ENCODE measurements at regions not wholly inside any gene's neighbourhood (a gene's known extent, or its start where the extent isn't known, plus 50 kb on each side); places are given as distances from the start of the nearest gene placed in this dataset.

DNA sequence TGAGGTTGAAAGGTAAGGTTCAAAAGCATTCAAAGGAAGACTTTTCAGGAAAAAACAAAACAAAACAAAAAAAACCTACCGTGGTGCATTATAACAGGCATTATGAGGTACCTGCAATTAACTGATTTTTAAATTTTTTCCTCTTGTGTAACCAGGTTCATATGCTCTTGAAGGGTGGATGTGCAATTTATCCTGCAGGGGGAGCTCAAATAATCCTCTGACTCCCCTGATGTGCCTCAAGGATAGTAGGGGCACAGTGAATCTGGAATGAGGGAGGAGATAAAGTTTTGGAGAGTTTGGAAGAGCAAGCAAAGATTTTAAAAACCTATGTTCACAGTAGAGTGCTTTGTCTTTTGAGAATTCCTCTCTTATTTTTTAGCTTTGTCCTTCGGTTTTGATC is 1349.4 kb downstream of the CDH8 start:
- intact Hi-C loops (cut with DNase I, micrococcal nuclease), result no loop called here
- TF ChIP-seq, protein P1, sequence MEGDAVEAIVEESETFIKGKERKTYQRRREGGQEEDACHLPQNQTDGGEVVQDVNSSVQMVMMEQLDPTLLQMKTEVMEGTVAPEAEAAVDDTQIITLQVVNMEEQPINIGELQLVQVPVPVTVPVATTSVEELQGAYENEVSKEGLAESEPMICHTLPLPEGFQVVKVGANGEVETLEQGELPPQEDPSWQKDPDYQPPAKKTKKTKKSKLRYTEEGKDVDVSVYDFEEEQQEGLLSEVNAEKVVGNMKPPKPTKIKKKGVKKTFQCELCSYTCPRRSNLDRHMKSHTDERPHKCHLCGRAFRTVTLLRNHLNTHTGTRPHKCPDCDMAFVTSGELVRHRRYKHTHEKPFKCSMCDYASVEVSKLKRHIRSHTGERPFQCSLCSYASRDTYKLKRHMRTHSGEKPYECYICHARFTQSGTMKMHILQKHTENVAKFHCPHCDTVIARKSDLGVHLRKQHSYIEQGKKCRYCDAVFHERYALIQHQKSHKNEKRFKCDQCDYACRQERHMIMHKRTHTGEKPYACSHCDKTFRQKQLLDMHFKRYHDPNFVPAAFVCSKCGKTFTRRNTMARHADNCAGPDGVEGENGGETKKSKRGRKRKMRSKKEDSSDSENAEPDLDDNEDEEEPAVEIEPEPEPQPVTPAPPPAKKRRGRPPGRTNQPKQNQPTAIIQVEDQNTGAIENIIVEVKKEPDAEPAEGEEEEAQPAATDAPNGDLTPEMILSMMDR (IDR thresholded peaks at IDR 0.05), result no peak
- ATAC-seq, result no peak

GRCh38 chr16:60684002-60684401 is 1352.2 kb downstream of the CDH8 start:
- Histone ChIP-seq H3K4me1 (ENCODE audit: low read depth) (no peaks in the 10 kb centered on the region), H3K36me3 (ENCODE audit: low read depth) (no peaks in the 10 kb centered on the region), H3K9me3 (peaks cover 64% of the 10 kb centered on the region), H3K4me3 (no peak overlapping the region)
- no peak for ATAC-seq
- no peak for DNase-seq
- intact Hi-C loops (cut with DNase I, micrococcal nuclease), result no loop called here
- TF ChIP-seq, protein P1 (IDR thresholded peaks at IDR 0.05), result no peak

More for the DNA sequence above, 1349.4 kb downstream of the CDH8 start:
- no peaks in the 10 kb centered on the region for H3K36me3 ChIP-seq (ENCODE audit: low read depth)
- no peak overlapping the region for H3K4me3 ChIP-seq
- no peak for DNase-seq
- peaks cover 63% of the 10 kb centered on the region for H3K9me3 ChIP-seq
- no peaks in the 10 kb centered on the region for H3K4me1 ChIP-seq (ENCODE audit: low read depth)

DNA sequence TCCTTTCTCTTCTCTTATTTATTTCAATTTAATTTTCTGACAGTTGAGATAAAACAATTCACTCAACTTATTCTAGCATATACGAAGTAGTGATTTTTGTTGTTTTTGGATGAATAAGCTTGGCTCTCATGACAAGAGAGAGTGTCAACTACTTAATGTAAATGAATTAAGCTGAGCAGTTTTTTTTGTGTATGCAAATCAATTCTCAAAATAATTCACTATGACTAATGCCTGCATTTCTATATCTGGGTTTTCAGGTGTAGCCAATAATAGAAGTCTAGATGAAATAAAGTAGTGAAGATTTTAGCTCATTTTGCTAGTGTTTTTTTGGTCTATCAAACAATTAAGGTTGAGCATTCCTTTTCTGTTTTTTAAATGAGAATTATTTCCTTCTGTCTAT is 1354.0 kb downstream of the CDH8 start:
- Histone ChIP-seq H3K4me3 (no peak overlapping the region), H3K36me3 (ENCODE audit: low read depth) (no peaks in the 10 kb centered on the region), H3K9me3 (peaks cover 57% of the 10 kb centered on the region), H3K4me1 (ENCODE audit: low read depth) (no peaks in the 10 kb centered on the region)
- no peak for DNase-seq
- ATAC-seq, result no peak
- intact Hi-C loops (cut with DNase I, micrococcal nuclease), result no loop called here
- TF ChIP-seq, protein P1 (IDR thresholded peaks at IDR 0.05), result no peak

DNA sequence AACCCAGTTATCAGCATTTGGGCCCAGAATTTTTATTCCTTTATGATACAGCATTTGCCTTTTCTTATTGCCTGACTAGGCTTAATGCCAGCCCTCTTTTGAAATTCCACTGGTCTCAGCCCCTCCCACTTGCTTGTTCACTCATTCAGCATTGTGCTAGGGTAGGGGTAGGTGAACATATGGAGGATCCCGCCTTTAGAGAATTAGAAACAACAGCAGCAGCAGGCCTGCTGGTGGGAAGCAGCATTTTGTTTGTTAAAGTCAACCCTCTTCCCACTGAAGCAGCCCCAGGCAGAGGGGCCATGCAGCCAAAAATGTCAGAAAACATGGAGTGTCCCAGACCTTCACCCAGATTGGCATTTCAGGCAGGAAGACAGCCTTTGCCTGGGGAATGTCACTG is 1355.2 kb downstream of the CDH8 start:
- Histone ChIP-seq H3K36me3 (ENCODE audit: low read depth) (no peaks in the 10 kb centered on the region), H3K4me3 (no peak overlapping the region), H3K9me3 (peaks cover 50% of the 10 kb centered on the region), H3K4me1 (ENCODE audit: low read depth) (no peaks in the 10 kb centered on the region)
- TF ChIP-seq, protein P1 (IDR thresholded peaks at IDR 0.05), result no peak
- DNase-seq (no peak), ATAC-seq (no peak)
- intact Hi-C loops (cut with DNase I, micrococcal nuclease), result no loop called here

DNA sequence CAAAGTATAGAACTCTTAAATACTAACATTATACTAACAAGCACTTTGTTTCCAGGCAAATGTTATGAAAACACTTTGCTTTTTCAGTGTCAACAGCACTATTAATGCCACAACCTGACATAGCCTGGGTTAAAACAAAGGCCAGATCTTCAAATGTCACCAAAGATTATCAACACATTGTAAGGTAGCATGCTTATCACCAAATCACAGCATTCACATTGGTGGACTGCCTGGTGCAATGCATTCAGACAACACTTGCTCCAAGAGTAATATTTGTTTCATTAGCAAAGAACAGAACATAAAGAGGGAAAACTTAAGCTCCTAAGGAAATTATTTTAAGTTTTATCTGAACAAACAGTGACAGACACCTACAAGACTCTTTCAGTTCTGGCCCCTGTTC is 1361.2 kb downstream of the CDH8 start:
- H3K4me3 ChIP-seq, result no peak overlapping the region
- intact Hi-C loops (cut with DNase I, micrococcal nuclease), result no loop called here
- H3K4me1 ChIP-seq (ENCODE audit: low read depth), result no peaks in the 10 kb centered on the region
- ATAC-seq (no peak), DNase-seq (no peak)
- no peaks in the 10 kb centered on the region for H3K36me3 ChIP-seq (ENCODE audit: low read depth)
- TF ChIP-seq, protein P1 (IDR thresholded peaks at IDR 0.05), result no peak
- peaks cover 28% of the 10 kb centered on the region for H3K9me3 ChIP-seq

- ATAC-seq, result no peak
- no peaks in the 10 kb centered on the region for H3K36me3 ChIP-seq (ENCODE audit: low read depth)
- no peaks in the 10 kb centered on the region for H3K4me1 ChIP-seq (ENCODE audit: low read depth)
- H3K9me3 ChIP-seq, result peaks cover 23% of the 10 kb centered on the region
- intact Hi-C loops (cut with DNase I, micrococcal nuclease), result no loop called here
- no peak overlapping the region for H3K4me3 ChIP-seq
- TF ChIP-seq, protein P1 (IDR thresholded peaks at IDR 0.05), result no peak
- no peak for DNase-seq
Measured at GRCh38 chr16:60674241-60674640, 1362.0 kb downstream of the CDH8 start.

All from mucosa of descending colon (tissue), 3 donors.